SJSA1 (cell line): ENCODE measurements at regions not wholly inside any gene's neighbourhood (a gene's known extent, or its start where the extent isn't known, plus 50 kb on each side); places are given as distances from the start of the nearest gene placed in this dataset.
"Not testable (repeated sequence)": the region's sequence is repeated elsewhere in the genome, so short reads cannot be mapped to it uniquely, and the experiment has no call there.

Experiments
- DNase-seq, 2 experiments: peaks; one replicate each; pipeline ENCODE4 v3.0.0-alpha.2; 2015 to 2020; ENCODE audit warnings: low spot score in 2 of 2, low read depth in 1 of 2
- H3K27ac ChIP-seq: fragments of 250-450 bp; sonication (Bioruptor Pico); 2 replicates; pipeline ENCODE4 v1.5.1; 2020; ENCODE audit warnings: mild to moderate bottlenecking, moderate library complexity
- H3K27me3 ChIP-seq: fragments of 250-450 bp; sonication (Bioruptor Pico); replicated peaks from 2 replicates; pipeline ENCODE4 v1.5.1; 2020; ENCODE audit warnings: mild to moderate bottlenecking, moderate library complexity
- H3K36me3 ChIP-seq: fragments of 250-450 bp; sonication (Bioruptor Pico); 2 replicates; pipeline ENCODE4 v1.5.1; 2020; ENCODE audit warnings: mild to moderate bottlenecking
- H3K4me1 ChIP-seq: fragments of 250-450 bp; sonication (Bioruptor Pico); replicated peaks from 2 replicates; pipeline ENCODE4 v1.6.1; 2021; ENCODE audit warnings: mild to moderate bottlenecking
- H3K4me3 ChIP-seq: fragments of 250-450 bp; sonication (Bioruptor Pico); 2 replicates; pipeline ENCODE4 v1.5.1; 2020; ENCODE audit warnings: mild to moderate bottlenecking
- H3K9me3 ChIP-seq: fragments of 250-450 bp; sonication (Bioruptor Pico); replicated peaks from 2 replicates; pipeline ENCODE4 v1.5.1; 2020; ENCODE audit warnings: mild to moderate bottlenecking

DNA sequence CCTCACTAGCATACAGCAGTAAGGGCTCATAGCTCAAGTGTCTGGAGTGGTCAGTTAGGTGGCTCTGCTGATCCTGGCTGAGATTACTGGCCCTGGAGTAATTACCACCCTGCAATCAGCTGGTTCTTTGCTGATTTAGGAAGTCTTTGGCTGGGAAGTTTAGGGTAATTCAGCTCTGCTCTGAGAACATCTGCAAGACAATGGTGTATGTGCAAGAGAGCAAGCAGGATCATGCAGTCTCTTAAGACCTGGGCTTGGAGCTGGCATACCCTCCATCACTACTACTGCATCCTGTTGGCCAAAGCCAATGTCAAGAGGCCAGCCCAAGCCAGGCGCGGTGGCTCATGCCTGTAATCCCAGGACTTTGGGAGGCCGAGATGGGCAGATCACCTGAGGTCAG is 159.0 kb downstream of the NDUFA12 start:
- H3K27ac ChIP-seq = no peak overlapping the region
- DNase-seq = no peak
- H3K36me3 ChIP-seq = no peaks in the 10 kb centered on the region
- peaks cover 6% of the 10 kb centered on the region; the same call in 1 of the 2 replicates for H3K27me3 ChIP-seq
- no peak overlapping the region for H3K4me3 ChIP-seq
- no peaks in the 10 kb centered on the region for H3K4me1 ChIP-seq
- no peaks in the 10 kb centered on the region for H3K9me3 ChIP-seq

DNA sequence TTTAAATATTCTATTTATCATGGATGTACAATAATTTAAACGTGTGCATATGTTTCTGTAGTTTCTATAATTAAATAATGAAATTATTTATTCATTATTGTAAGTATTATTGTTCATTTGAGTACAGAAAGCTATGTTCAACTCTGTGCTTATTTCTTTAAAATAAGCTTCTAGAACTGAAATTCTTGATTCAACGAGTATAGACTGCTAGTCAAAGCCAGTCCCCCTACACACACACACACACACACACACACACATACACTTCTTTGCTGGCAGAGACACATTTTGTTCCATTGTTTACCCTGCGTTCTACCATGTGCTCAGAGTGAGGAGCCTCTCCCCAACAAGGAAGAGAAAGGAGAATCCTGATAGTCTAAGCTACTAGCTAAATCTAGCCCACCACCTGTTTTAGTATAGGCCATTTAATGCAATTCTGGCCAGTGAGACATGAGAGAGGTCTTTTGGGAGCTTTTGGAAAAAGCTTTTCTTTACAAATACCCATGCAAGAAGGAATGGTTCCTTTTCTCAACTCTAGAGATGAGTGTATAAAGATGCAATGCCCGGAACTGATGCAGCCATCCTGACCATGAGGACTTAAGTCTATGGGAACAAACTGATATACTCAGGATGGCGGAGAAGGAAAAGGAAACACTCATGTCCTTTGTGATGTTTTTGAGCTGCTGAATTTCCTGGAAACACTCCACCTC is 161.4 kb downstream of the NDUFA12 start:
- Histone ChIP-seq H3K27ac (no peak overlapping the region), H3K36me3 (no peaks in the 10 kb centered on the region), H3K27me3 (peaks cover 9% of the 10 kb centered on the region; the same call in 1 of the 2 replicates), H3K4me3 (no peak overlapping the region), H3K4me1 (no peaks in the 10 kb centered on the region), H3K9me3 (no peaks in the 10 kb centered on the region)
- no peak for DNase-seq

DNA sequence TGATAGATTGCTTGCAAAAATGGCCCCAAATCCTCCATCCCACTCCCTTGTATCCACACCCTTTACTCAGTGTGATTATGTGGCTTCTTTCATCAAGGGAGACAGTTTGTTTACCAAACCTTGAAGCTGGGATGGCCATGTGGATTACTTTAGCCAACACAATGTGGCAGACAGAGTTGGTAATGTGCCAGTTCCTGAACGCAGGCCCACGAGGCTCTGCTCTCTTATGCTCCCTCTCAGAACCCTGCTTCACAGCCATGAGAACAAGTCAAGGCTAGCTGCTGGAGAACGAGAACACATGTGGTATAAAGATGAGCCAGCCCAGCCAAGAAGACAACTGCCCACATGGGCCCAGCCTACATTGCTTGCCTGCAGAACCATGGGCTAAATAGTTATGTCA is 162.3 kb downstream of the NDUFA12 start:
- Histone ChIP-seq H3K27ac (no peak overlapping the region), H3K4me1 (no peaks in the 10 kb centered on the region), H3K9me3 (no peaks in the 10 kb centered on the region), H3K27me3 (peaks cover 9% of the 10 kb centered on the region; the same call in 1 of the 2 replicates), H3K4me3 (no peak overlapping the region), H3K36me3 (no peaks in the 10 kb centered on the region)
- DNase-seq = no peak

GRCh38 chr12:94839347-94839746 is 164.2 kb downstream of the NDUFA12 start:
- no peak for DNase-seq
- Histone ChIP-seq H3K4me1 (no peaks in the 10 kb centered on the region), H3K9me3 (no peaks in the 10 kb centered on the region), H3K27me3 (peaks cover 9% of the 10 kb centered on the region; the same call in 1 of the 2 replicates), H3K4me3 (no peak overlapping the region), H3K27ac (no peak overlapping the region), H3K36me3 (no peaks in the 10 kb centered on the region)

DNA sequence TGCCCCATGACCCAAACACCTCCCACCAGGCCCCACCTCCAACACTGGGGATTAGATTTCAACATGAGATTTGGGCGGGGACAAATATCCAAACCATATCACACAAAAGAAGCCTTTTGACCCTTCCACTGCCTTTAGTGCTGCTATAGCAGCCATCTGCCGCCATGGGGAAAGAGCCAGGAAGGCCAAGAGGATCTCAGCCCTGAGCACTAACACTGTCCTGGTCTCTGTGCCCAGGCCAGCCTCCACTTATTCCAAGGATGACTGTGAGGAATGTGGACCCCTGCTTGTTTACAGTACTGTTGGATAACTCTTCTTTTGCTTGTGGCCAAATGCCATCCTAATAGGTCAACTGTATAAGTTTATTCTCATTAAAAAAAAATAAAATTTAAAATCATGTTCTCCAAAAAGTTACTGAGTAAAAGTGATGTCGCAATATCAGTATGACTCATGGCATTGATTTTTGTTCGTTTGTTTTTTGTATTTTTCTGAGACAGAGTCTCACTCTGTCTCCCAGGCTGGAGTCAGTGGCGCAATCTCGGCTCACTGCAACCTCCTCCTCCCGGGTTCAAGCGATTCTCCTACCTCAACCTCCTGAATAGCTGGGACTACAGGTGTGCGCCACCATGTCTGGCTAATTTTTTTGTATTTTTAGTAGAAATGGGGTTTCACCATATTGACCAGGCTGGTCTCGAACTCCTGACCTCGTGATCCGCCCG is 166.4 kb downstream of the NDUFA12 start:
- not testable (repeated sequence) for H3K27ac ChIP-seq, H3K4me1 ChIP-seq, DNase-seq, H3K9me3 ChIP-seq, H3K36me3 ChIP-seq, H3K27me3 ChIP-seq, H3K4me3 ChIP-seq

DNA sequence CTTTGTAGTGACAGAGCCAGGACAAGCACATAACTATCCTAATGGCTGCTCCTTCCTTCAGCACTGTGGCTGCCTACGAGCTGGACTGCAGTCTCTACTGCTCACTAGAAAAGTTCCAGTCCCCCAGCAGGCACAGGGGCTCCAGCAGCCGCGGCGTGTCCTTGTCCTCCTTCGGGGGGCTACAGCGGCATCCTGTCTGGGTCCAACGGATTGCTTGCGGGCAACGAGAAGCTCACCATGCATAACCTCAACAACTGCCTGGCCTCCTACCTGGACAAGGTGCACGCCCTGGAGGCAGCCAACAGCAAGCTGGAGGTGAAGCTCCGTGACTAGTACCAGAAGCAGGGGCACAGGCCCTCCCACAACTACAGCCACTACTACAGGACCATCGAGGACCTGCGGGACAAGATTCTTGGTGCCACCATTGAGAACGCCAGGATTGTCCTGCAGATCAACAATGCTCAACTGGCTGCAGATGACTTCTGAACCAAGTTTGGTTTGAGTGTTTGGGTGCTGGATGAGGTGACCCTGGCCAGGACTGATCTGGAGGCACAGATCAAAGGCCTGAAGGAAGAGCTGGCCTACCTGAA is 169.4 kb downstream of the NDUFA12 start:
- Histone ChIP-seq H3K36me3 (no peaks in the 10 kb centered on the region), H3K27ac (no peak overlapping the region), H3K4me1 (no peaks in the 10 kb centered on the region; the same call in 1 of the 2 replicates), H3K4me3 (no peak overlapping the region), H3K27me3 (0 out of 2 replicates have a peak, but pooled peaks cover 3% of the 10 kb centered on the region), H3K9me3 (no peaks in the 10 kb centered on the region)
- no peak for DNase-seq

DNA sequence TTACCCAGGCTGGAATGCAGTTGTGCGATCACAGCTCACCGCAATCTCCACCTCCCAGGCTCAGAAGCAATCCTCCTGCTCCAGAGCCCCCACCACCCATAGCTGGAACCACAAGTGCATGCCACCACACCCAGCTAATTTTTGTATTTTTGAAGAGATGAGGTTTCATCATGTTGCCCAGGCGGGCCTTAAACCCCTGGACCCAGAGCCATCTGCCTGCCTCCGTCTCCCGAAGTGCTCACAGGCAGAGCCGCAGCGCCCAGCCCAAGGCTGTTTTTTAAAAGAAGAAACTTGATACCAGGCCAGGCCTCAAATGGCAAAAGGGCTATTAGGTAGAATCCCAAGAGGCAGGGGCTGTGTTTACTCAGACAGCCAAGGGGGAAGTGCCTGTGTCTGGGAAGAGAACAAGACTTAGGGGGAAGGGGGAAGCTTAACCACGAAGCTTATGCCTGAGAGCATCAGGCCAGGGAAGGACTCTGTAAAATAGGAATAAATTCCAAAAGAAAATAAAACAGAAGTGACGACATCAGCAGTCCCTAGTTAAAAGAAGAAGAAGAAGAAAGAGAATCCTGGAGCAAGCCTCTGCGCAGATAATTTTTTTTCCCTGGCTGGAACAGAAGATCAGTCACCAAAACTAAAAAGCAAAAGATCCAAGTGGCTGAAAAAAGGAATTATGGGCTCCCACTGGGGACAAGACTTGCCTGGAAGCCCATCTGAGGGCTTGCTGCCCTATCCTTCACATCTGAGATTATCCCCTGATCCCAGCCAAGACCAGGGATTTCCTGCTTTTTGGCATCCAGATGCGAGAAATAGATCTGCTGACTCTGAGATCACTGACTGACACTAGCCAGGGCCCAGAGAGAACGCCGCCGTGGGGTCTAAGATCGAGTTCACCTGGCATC is 170.5 kb downstream of the NDUFA12 start:
- H3K4me3 ChIP-seq = no peak overlapping the region
- no peaks in the 10 kb centered on the region for H3K9me3 ChIP-seq
- no peaks in the 10 kb centered on the region; the same call in 1 of the 2 replicates for H3K4me1 ChIP-seq
- no peaks in the 10 kb centered on the region for H3K36me3 ChIP-seq
- no peak overlapping the region for H3K27ac ChIP-seq
- DNase-seq = no peak
- H3K27me3 ChIP-seq = 0 out of 2 replicates have a peak, but pooled peaks cover 2% of the 10 kb centered on the region

DNA sequence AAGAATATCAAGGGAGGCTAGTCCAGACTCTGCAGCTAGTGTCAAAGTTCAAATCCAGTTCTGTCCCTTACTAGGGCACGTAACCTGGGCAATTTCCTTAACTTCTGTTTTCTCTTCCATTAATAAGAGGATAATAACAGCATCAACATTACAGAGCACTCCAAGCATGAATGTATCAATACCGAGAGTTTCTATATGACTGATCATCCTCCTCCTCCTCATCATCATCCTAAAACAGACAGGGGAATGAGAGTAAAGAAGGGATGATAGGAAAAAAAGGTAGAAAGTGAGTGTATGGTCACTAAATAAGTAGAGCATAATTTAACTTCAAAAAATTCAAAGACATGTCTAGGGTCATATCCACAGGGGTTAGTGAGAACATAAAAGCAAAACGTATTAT is 171.4 kb downstream of the NDUFA12 start:
- Histone ChIP-seq H3K27me3 (no peaks in the 10 kb centered on the region), H3K4me3 (no peak overlapping the region), H3K27ac (no peak overlapping the region), H3K36me3 (no peaks in the 10 kb centered on the region), H3K9me3 (no peaks in the 10 kb centered on the region), H3K4me1 (no peaks in the 10 kb centered on the region; the same call in 1 of the 2 replicates)
- DNase-seq = no peak

DNA sequence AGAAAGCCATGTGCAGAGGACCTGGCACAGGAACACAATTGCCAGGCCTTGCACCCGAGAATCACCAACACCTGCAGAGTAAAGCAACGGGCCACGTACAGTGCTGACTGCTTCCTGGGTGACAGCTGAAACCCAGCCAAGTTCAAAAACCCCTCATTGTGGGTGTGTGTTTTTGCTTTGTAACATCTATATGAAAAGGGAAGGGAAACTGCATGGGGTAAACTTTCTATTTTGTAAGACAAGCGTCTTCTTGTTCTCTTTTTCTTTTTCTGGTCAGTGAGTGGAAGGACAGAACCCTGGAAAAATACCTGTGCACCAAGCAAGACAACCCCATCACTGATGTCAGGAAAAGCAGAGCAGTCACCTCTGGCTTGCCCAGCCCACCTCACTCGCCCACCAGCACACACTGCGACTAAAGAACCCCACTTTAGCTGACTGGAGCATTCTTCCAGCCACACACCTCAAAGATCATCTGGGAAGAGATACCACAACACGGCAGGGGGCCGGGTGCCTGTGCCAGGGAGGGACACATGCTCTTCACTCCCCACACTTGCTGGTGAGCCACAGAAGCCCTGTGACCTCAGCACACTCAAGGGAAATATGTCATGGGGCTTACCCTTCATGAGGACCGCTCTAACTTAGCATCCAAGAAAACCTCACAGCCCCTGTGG is 172.3 kb downstream of the NDUFA12 start:
- no peak overlapping the region for H3K4me3 ChIP-seq
- no peaks in the 10 kb centered on the region; the same call in 1 of the 2 replicates for H3K4me1 ChIP-seq
- H3K36me3 ChIP-seq = no peaks in the 10 kb centered on the region
- no peak for DNase-seq
- no peaks in the 10 kb centered on the region for H3K27me3 ChIP-seq
- no peak overlapping the region for H3K27ac ChIP-seq
- H3K9me3 ChIP-seq = no peaks in the 10 kb centered on the region

DNA sequence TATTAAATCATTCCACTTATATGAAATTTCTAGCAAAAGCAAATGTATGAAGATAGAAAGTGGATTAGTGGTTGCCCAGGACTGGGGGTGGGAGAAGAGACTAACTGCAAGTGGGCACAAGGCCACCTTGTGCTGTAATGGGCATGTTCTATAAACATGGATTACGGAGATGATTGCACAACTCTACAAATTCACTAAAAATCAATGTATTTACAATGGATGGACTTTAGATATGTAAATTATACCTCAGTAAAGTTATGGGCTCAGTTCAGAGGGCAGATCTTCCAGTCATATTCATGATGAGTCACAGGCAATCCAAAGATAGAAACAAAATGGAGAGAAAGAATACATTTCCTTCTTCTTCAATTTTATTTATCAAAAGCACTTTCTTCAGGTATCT is 173.9 kb downstream of the NDUFA12 start:
- Histone ChIP-seq H3K36me3 (no peaks in the 10 kb centered on the region), H3K4me1 (no peaks in the 10 kb centered on the region; the same call in 1 of the 2 replicates), H3K4me3 (no peak overlapping the region), H3K27me3 (no peaks in the 10 kb centered on the region), H3K27ac (no peak overlapping the region), H3K9me3 (no peaks in the 10 kb centered on the region)
- DNase-seq = no peak

GRCh38 chr12:94819011-94819410 is 168.7 kb upstream of the TMCC3 start:
- peaks cover 7% of the 10 kb centered on the region; the same call in 1 of the 2 replicates for H3K4me1 ChIP-seq
- DNase-seq = no peak
- no peaks in the 10 kb centered on the region for H3K27me3 ChIP-seq
- H3K27ac ChIP-seq = no peak overlapping the region
- no peaks in the 10 kb centered on the region for H3K36me3 ChIP-seq
- no peak overlapping the region for H3K4me3 ChIP-seq
- H3K9me3 ChIP-seq = no peaks in the 10 kb centered on the region; the same call in 1 of the 2 replicates

DNA sequence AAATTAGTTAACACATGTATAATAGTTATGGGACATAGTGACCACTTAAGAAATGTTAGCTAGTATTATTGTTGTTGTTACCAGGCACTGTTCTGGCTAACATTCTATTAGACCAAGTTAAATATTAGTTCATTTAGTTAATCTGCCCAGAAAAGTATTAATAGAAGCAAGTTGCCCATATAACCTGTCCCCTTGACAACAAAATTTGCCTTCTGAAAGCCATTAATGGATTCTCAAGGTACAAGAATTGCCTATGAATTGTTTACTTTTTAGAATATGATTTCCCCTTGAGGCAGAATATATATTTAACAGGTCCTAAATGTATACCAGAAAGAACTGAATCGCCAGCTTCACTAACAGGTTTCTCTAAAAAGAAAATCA is 167.3 kb upstream of the TMCC3 start:
- Histone ChIP-seq H3K27ac (no peak overlapping the region), H3K27me3 (no peaks in the 10 kb centered on the region), H3K36me3 (no peaks in the 10 kb centered on the region), H3K9me3 (peaks cover 7% of the 10 kb centered on the region), H3K4me3 (no peak overlapping the region), H3K4me1 (peaks cover 7% of the 10 kb centered on the region; the same call in 1 of the 2 replicates)
- DNase-seq = no peak

- DNase-seq, H3K27ac ChIP-seq, H3K4me3 ChIP-seq, H3K36me3 ChIP-seq, H3K27me3 ChIP-seq, H3K4me1 ChIP-seq, H3K9me3 ChIP-seq: not testable (repeated sequence)
Measured at GRCh38 chr12:94817201-94817600, 166.8 kb upstream of the TMCC3 start.
